Upper lobe of left lung (tissue), 4 donors: ENCODE measurements at regions not wholly inside any gene's neighbourhood (a gene's known extent, or its start where the extent isn't known, plus 50 kb on each side); places are given as distances from the start of the nearest gene placed in this dataset.

Experiments
- EP300 ChIP-seq, 4 donors: sonication (generic); formaldehyde crosslinking; IDR thresholded peaks; one replicate each; pipeline ENCODE4 v1.5.1; 2017; ENCODE audit warnings: antibody characterized with exemption in 4 of 4, control low read depth in 2 of 4
- POLR2A ChIP-seq, 4 donors: fragments of 450-650 bp; IDR thresholded peaks; one replicate each; pipeline ENCODE4 v1.5.1; 2016 to 2017; ENCODE audit warnings: antibody characterized with exemption in 4 of 4, mild to moderate bottlenecking in 2 of 4
- POLR2AphosphoS5 ChIP-seq, 2 donors: sonication (generic); formaldehyde crosslinking; IDR thresholded peaks; one replicate each; pipeline ENCODE4 v1.5.1; 2017; ENCODE audit warnings: antibody characterized with exemption in 2 of 2
- TF ChIP-seq, protein P1 (sequence below), 6 experiments: fragments of 450-650 bp in 4 of 6; fragments of 200-600 bp in 2 of 6; sonication (generic) in 2 of 6; IDR thresholded peaks; one replicate each; pipeline ENCODE4 v1.5.1; 2016 to 2019; ENCODE audit warnings: antibody characterized with exemption in 6 of 6

DNA sequence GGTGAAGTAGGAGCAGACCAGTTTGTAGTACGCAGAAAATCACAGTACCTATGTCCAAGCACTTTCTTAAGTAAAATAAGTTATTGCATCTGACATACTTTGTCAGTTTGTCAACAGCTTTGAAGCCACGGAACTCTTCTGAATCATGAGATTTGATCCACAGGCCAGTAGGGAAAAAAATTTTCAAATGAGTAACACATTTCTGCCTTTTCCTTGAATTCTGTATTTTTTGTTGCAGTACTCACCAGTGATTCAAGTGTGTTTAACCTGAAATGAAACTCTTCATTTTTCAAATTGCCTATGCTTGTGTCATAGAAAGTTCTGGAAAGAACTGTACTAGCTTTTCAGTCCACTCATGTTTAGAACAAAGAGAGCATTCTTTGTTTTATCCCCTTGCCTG, 337.7 kb downstream of the GATA3 start:
- TF ChIP-seq, protein P1, sequence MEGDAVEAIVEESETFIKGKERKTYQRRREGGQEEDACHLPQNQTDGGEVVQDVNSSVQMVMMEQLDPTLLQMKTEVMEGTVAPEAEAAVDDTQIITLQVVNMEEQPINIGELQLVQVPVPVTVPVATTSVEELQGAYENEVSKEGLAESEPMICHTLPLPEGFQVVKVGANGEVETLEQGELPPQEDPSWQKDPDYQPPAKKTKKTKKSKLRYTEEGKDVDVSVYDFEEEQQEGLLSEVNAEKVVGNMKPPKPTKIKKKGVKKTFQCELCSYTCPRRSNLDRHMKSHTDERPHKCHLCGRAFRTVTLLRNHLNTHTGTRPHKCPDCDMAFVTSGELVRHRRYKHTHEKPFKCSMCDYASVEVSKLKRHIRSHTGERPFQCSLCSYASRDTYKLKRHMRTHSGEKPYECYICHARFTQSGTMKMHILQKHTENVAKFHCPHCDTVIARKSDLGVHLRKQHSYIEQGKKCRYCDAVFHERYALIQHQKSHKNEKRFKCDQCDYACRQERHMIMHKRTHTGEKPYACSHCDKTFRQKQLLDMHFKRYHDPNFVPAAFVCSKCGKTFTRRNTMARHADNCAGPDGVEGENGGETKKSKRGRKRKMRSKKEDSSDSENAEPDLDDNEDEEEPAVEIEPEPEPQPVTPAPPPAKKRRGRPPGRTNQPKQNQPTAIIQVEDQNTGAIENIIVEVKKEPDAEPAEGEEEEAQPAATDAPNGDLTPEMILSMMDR (IDR thresholded peaks at IDR 0.05): no peak
- TF ChIP-seq EP300 (IDR thresholded peaks at IDR 0.05) (no peak), POLR2A (IDR thresholded peaks at IDR 0.05) (no peak), POLR2AphosphoS5 (IDR thresholded peaks at IDR 0.05) (no peak)
